Heart left ventricle (tissue), 16 donors: ENCODE measurements at regions not wholly inside any gene's neighbourhood (a gene's known extent, or its start where the extent isn't known, plus 50 kb on each side); places are given as distances from the start of the nearest gene placed in this dataset.

Experiments used
- ATAC-seq, 4 donors: fragments of 200-7000 bp; cut with Tn5 transposase; one replicate each; pipeline ENCODE4 v1.9.1; 2020 to 2022; ENCODE audit warnings: moderate library complexity in 4 of 4, mild to moderate bottlenecking in 3 of 4, moderate number of reproducible peaks in 1 of 4
- DNase-seq, 5 donors: peaks; one replicate each; pipeline ENCODE4 v3.0.0-alpha.2; 2020
- H3K27ac ChIP-seq, 12 donors: fragments of 200-600 bp; sonication (generic) in 4 of 12; one replicate each; pipeline versions ENCODE4 v1.5.0 to v1.8.0; 2016 to 2022; ENCODE audit warnings: mild to moderate bottlenecking in 2 of 12
- H3K27me3 ChIP-seq, 9 donors: fragments of 200-600 bp; sonication (generic) in 2 of 9; one replicate each; pipeline versions ENCODE4 v1.5.1 to v1.8.0; 2016 to 2022; ENCODE audit warnings: mild to moderate bottlenecking in 3 of 9
- H3K36me3 ChIP-seq, 9 donors: fragments of 200-600 bp; sonication (generic) in 2 of 9; one replicate each; pipeline versions ENCODE4 v1.5.0 to v1.8.0; 2018 to 2022; ENCODE audit warnings: mild to moderate bottlenecking in 2 of 9
- H3K4me1 ChIP-seq, 12 donors: fragments of 200-600 bp; sonication (generic) in 4 of 12; one replicate each; pipeline versions ENCODE4 v1.5.0 to v1.8.0; 2016 to 2022; ENCODE audit warnings: mild to moderate bottlenecking in 3 of 12
- H3K4me3 ChIP-seq, 12 donors: fragments of 200-600 bp; sonication (generic) in 4 of 12; one replicate each; pipeline versions ENCODE4 v1.5.0 to v1.8.0; 2017 to 2022; ENCODE audit warnings: mild to moderate bottlenecking in 9 of 12, moderate library complexity in 4 of 12
- H3K9me3 ChIP-seq, 12 donors: fragments of 200-600 bp; sonication (generic) in 4 of 12; one replicate each; pipeline versions ENCODE4 v1.5.0 to v1.8.0; 2016 to 2022; ENCODE audit warnings: mild to moderate bottlenecking in 1 of 12
- CTCF ChIP-seq, 12 donors: fragments of 200-600 bp; sonication (generic) in 4 of 12; IDR thresholded peaks; one replicate each; pipeline versions ENCODE4 v1.5.0 to v1.8.0; 2018 to 2022; ENCODE audit warnings: antibody characterized with exemption in 12 of 12, mild to moderate bottlenecking in 5 of 12
- POLR2A ChIP-seq, 2 donors: fragments of 450-650 bp; IDR thresholded peaks; one replicate each; pipeline ENCODE4 v1.6.1; 2017; ENCODE audit warnings: antibody characterized with exemption in 2 of 2, mild to moderate bottlenecking in 2 of 2, moderate library complexity in 2 of 2
- WGBS, 4 donors: extraction: QIAGEN DNeasy Blood & Tissue Kit in 2 of 4; methylation state at CpG; one replicate each; pipeline versions ENCODE4 v1.1.5 to v1.1.7; 2013 to 2018; 5-methylcytosine and 5-hydroxymethylcytosine counted together
- intact Hi-C, 10 donors: fragments of 100-400 bp; cut with DNase I; formaldehyde crosslinking; loops; one replicate each; pipeline versions ENCODE4 v1.11.1 to v1.14.2; 2022
- donor health status: ischemic (EF 13 %, LVEDD 7.1; RV severe dilation, severe dysfunction).
- donor health status: healthy with polysubstance abuse.
- donor health status: DM: no; HTN: yes; CAD: no.
- donor health status: DM: no; HTN: no; CAD: no.
- donor health status: ischemic (EF 25% LVEDD 6.9; RV normal size, moderate dysfunction).
- donor health status: ischemic (EF 25% LVEDD 5.7; RV mildly dilated, moderate dysfunction).
- donor health status: healthy.
- donor health status: DM: yes; HTN: yes; CAD: no.
- donor health status: ischemic (EF 35%, LVEDD 5.7; RV mildly dilated, moderate dysfunction).
- donor health status: nonischemic (EF 11% LVEDD 7.7; RV severe dilation, severe dysfunction).
- donor health status: DM: yes; HTN: yes; CAD: no.
- donor health status: PGD.
- donor health status: ischemic (EF 29% LVEDD 5.4; RV normal size, mild dysfunction).
- donor health status: nonischemic (EF 23%, LVEDD 6.1; RV moderate dilation, normal function).

GRCh38 chr11:111176603-111177002 lies 68.9 kb upstream of the POU2AF2 start:
- DNase-seq, result no peak
- no peaks in the 10 kb centered on the region for H3K9me3 ChIP-seq
- peaks cover 0 to 7% (median 0%) of the 10 kb centered on the region in 12 donors for H3K4me1 ChIP-seq
- ATAC-seq, result no peak
- H3K4me3 ChIP-seq, result no peak overlapping the region
- no peak overlapping the region for H3K27ac ChIP-seq
- no peaks in the 10 kb centered on the region for H3K27me3 ChIP-seq
- TF ChIP-seq CTCF (IDR thresholded peaks at IDR 0.05), result no peak
- no peak for TF ChIP-seq POLR2A (IDR thresholded peaks at IDR 0.05)
- WGBS, 4 donors, result 73 to 93% (median 84%) methylated on average over 4 of the region's 4 CpGs
- intact Hi-C loops, result no loop called here
- no peaks in the 10 kb centered on the region for H3K36me3 ChIP-seq

GRCh38 chr11:111173221-111173620 lies 72.3 kb upstream of the POU2AF2 start:
- WGBS, 4 donors, result 85 to 91% (median 88%) methylated on average over 3 of the region's 3 CpGs
- Histone ChIP-seq H3K4me3 (no peak overlapping the region), H3K4me1 (peaks cover 0 to 7% (median 0%) of the 10 kb centered on the region in 12 donors), H3K27ac (no peak overlapping the region), H3K36me3 (no peaks in the 10 kb centered on the region), H3K27me3 (no peaks in the 10 kb centered on the region), H3K9me3 (no peaks in the 10 kb centered on the region)
- intact Hi-C loops, result no loop called here
- TF ChIP-seq CTCF (IDR thresholded peaks at IDR 0.05) (no peak), POLR2A (IDR thresholded peaks at IDR 0.05) (no peak)
- ATAC-seq (no peak), DNase-seq (no peak)

GRCh38 chr11:111172321-111172862 lies 73.1 kb upstream of the POU2AF2 start:
- TF ChIP-seq CTCF (IDR thresholded peaks at IDR 0.05) (no peak), POLR2A (IDR thresholded peaks at IDR 0.05) (no peak)
- ATAC-seq (no peak), DNase-seq (no peak)
- Histone ChIP-seq H3K27ac (no peak overlapping the region), H3K4me1 (peaks cover 0 to 7% (median 0%) of the 10 kb centered on the region in 12 donors), H3K4me3 (no peak overlapping the region), H3K9me3 (no peaks in the 10 kb centered on the region), H3K27me3 (no peaks in the 10 kb centered on the region), H3K36me3 (no peaks in the 10 kb centered on the region)
- 68 to 77% (median 73%) methylated on average over 3 of the region's 3 CpGs for WGBS, 4 donors
- intact Hi-C loops, result no loop called here

- no peaks in the 10 kb centered on the region for H3K27me3 ChIP-seq
- no peaks in the 10 kb centered on the region for H3K36me3 ChIP-seq
- WGBS, 4 donors, result 90 to 92% (median 91%) methylated on average over 11 of the region's 11 CpGs
- TF ChIP-seq CTCF (IDR thresholded peaks at IDR 0.05) (no peak), POLR2A (IDR thresholded peaks at IDR 0.05) (no peak)
- no peak for ATAC-seq
- H3K4me3 ChIP-seq, result no peak overlapping the region
- no peaks in the 10 kb centered on the region for H3K9me3 ChIP-seq
- H3K4me1 ChIP-seq, result no peaks in the 10 kb centered on the region
- no peak for DNase-seq
- H3K27ac ChIP-seq, result no peak overlapping the region
- intact Hi-C loops, result no loop called here
Observed at GRCh38 chr11:111170761-111171379, 74.7 kb upstream of the POU2AF2 start.
